Keratinocyte (primary cell): ENCODE measurements at regions not wholly inside any gene's neighbourhood (a gene's known extent, or its start where the extent isn't known, plus 50 kb on each side); places are given as distances from the start of the nearest gene placed in this dataset.

Experiments
- DNase-seq: peaks from one replicate; pipeline ENCODE4 v3.0.0-alpha.2; 2011; ENCODE audit warnings: low read depth, missing footprints, low spot score
- FAIRE-seq: peaks from 2 replicates; lab custom pipeline; 2011; peaks lifted over from hg19 to GRCh38; lab: Jason Lieb, UNC
- H2AFZ ChIP-seq: 2 replicates; pipeline ENCODE4 v1.6.0; 2012; ENCODE audit warnings: low read length, control low read depth, inconsistent platforms; ENCODE audit not compliant: control insufficient read depth
- H3K27ac ChIP-seq: 2 replicates; pipeline ENCODE4 v1.5.1; 2011; ENCODE audit warnings: low read length; ENCODE audit not compliant: control insufficient read depth, insufficient read depth
- H3K27me3 ChIP-seq: 3 replicates; pipeline ENCODE4 v1.6.0; 2011; ENCODE audit warnings: low read length; ENCODE audit not compliant: control insufficient read depth, insufficient read depth; ENCODE audit errors: extremely low read depth
- H3K36me3 ChIP-seq, 2 experiments: 2 replicates in 1 of 2; 3 replicates in 1 of 2; pipeline ENCODE4 v1.5.1; 2011; ENCODE audit warnings: low read length in 2 of 2, mild to moderate bottlenecking in 1 of 2; ENCODE audit not compliant: control insufficient read depth in 2 of 2, insufficient read depth in 2 of 2; ENCODE audit errors: extremely low read depth in 1 of 2
- H3K4me1 ChIP-seq: 3 replicates; pipeline ENCODE4 v1.5.1; 2011; ENCODE audit warnings: low read length; ENCODE audit not compliant: control insufficient read depth, insufficient read depth; ENCODE audit errors: extremely low read depth
- H3K4me2 ChIP-seq: 3 replicates; pipeline ENCODE4 v1.6.0; 2011; ENCODE audit warnings: low read depth, low read length; ENCODE audit not compliant: control insufficient read depth, insufficient read depth; ENCODE audit errors: extremely low read depth
- H3K4me3 ChIP-seq, 3 experiments: fragments of 200-600 bp in 1 of 3; sonication (generic) in 1 of 3; 2 replicates in 2 of 3; 3 replicates in 1 of 3; pipeline ENCODE4 v1.5.1; 2011 to 2016; ENCODE audit warnings: low read length in 3 of 3, mild to moderate bottlenecking in 3 of 3, control low read depth in 2 of 3, inconsistent platforms in 1 of 3, low read depth in 1 of 3, mixed read lengths in 1 of 3, mixed run types in 1 of 3, moderate library complexity in 1 of 3; ENCODE audit not compliant: control insufficient read depth in 2 of 3, insufficient read depth in 2 of 3; ENCODE audit errors: extremely low read depth in 1 of 3
- H3K79me2 ChIP-seq: 2 replicates; pipeline ENCODE4 v1.6.0; 2012; ENCODE audit warnings: low read length; ENCODE audit not compliant: control insufficient read depth, insufficient read depth
- H3K9ac ChIP-seq: 3 replicates; pipeline ENCODE4 v1.6.0; 2011; ENCODE audit warnings: low read length; ENCODE audit not compliant: control insufficient read depth, insufficient read depth; ENCODE audit errors: extremely low read depth
- H3K9me1 ChIP-seq: 3 replicates; pipeline ENCODE4 v1.6.0; 2011; ENCODE audit warnings: low read length; ENCODE audit not compliant: control insufficient read depth, insufficient read depth; ENCODE audit errors: extremely low read depth
- H3K9me3 ChIP-seq: 2 replicates; pipeline ENCODE4 v1.5.1; 2012; ENCODE audit warnings: low read depth, low read length; ENCODE audit not compliant: control insufficient read depth
- H4K20me1 ChIP-seq: 3 replicates; pipeline ENCODE4 v1.6.0; 2011; ENCODE audit warnings: low read length; ENCODE audit not compliant: control insufficient read depth, insufficient read depth; ENCODE audit errors: extremely low read depth
- CTCF ChIP-seq, 3 experiments: IDR thresholded peaks in 1 of 3; conservative IDR thresholded peaks in 1 of 3; optimal IDR thresholded peaks in 1 of 3; 2 replicates in 2 of 3; 3 replicates in 1 of 3; pipeline versions ENCODE3 to v1.5.1; 2011; ENCODE audit warnings: low read length in 3 of 3, mild to moderate bottlenecking in 3 of 3, moderate library complexity in 2 of 3, control low read depth in 1 of 3, inconsistent platforms in 1 of 3; ENCODE audit not compliant: insufficient read depth in 2 of 3; ENCODE audit errors: extremely low read depth in 1 of 3
- EZH2 ChIP-seq: IDR thresholded peaks from one replicate; pipeline ENCODE4 v1.6.1; 2012; ENCODE audit warnings: inconsistent platforms, mild to moderate bottlenecking, low read length, moderate library complexity
- dilution Hi-C: fragments of 300-500 bp; cut with MboI; formaldehyde crosslinking; loops from one replicate; pipeline ENCODE4 v1.7.0; 2020; ENCODE audit warnings: low sequenced_read_pairs; ENCODE audit not compliant: extremely low pct_ligation_motif_present

- no peak overlapping the region for H3K4me3 ChIP-seq
- no peaks in the 10 kb centered on the region for H3K4me1 ChIP-seq
- no peaks in the 10 kb centered on the region for H3K36me3 ChIP-seq
- peaks cover 4% of the 10 kb centered on the region for H3K9me3 ChIP-seq
- H3K27me3 ChIP-seq, result no peaks in the 10 kb centered on the region
- H3K9me1 ChIP-seq, result no peaks in the 10 kb centered on the region
- TF ChIP-seq CTCF (optimal IDR thresholded peaks at IDR 0.05 in 1 of 3, IDR thresholded peaks at IDR 0.05 in 1 of 3, conservative IDR thresholded peaks at IDR 0.05 in 1 of 3; ENCODE audit: extremely low read depth in 1 of 3, insufficient read depth in 2 of 3, low read length in 3 of 3) (no peak), EZH2 (no peak)
- H3K79me2 ChIP-seq, result no peaks in the 10 kb centered on the region
- no peaks in the 10 kb centered on the region for H4K20me1 ChIP-seq
- dilution Hi-C loops, result no loop called here
- peak overlapping the region; percentile 31 for H2AFZ ChIP-seq
- H3K27ac ChIP-seq, result no peak overlapping the region
- DNase-seq (no peak), FAIRE-seq (no peak)
- H3K9ac ChIP-seq, result no peak overlapping the region
- no peak overlapping the region for H3K4me2 ChIP-seq
Measured at GRCh38 chr2:191479680-191480023, 198.3 kb upstream of the NABP1 start.

GRCh38 chr2:191481305-191482070, 196.4 kb upstream of the NABP1 start:
- no peak overlapping the region for H2AFZ ChIP-seq
- no peaks in the 10 kb centered on the region for H3K36me3 ChIP-seq
- no peaks in the 10 kb centered on the region for H4K20me1 ChIP-seq
- no peaks in the 10 kb centered on the region for H3K27me3 ChIP-seq
- no peak overlapping the region for H3K9ac ChIP-seq
- H3K4me3 ChIP-seq, result no peak overlapping the region
- dilution Hi-C loops, result no loop called here
- TF ChIP-seq EZH2 (no peak), CTCF (optimal IDR thresholded peaks at IDR 0.05 in 1 of 3, IDR thresholded peaks at IDR 0.05 in 1 of 3, conservative IDR thresholded peaks at IDR 0.05 in 1 of 3; ENCODE audit: extremely low read depth in 1 of 3, insufficient read depth in 2 of 3, low read length in 3 of 3) (no peak)
- H3K27ac ChIP-seq, result no peak overlapping the region
- no peak overlapping the region for H3K4me2 ChIP-seq
- no peaks in the 10 kb centered on the region for H3K9me1 ChIP-seq
- H3K4me1 ChIP-seq, result peaks cover 2% of the 10 kb centered on the region
- DNase-seq (no peak), FAIRE-seq (no peak)
- no peaks in the 10 kb centered on the region for H3K79me2 ChIP-seq
- peaks cover 4% of the 10 kb centered on the region for H3K9me3 ChIP-seq
